CD4-positive, alpha-beta T cell (primary cell): ENCODE measurements at regions not wholly inside any gene's neighbourhood (a gene's known extent, or its start where the extent isn't known, plus 50 kb on each side); places are given as distances from the start of the nearest gene placed in this dataset.

Source experiments
- ATAC-seq: fragments of 200-7000 bp; cut with Tn5 transposase; one replicate; pipeline ENCODE4 v1.10.0; 2022; ENCODE audit warnings: mild to moderate bottlenecking; ENCODE audit not compliant: poor library complexity
- CTCF ChIA-PET: fragments of 350-600 bp; sonication (Branson Sonifier 250); formaldehyde crosslinking; loops from one replicate; lab custom pipeline; 2021; ENCODE audit warnings: antibody characterized with exemption, inconsistent platforms; lab: Charles Lee
- POLR2A ChIA-PET: fragments of 350-600 bp; sonication (Branson Sonifier 250); formaldehyde crosslinking; loops from one replicate; lab custom pipeline; 2021; ENCODE audit warnings: antibody characterized with exemption, inconsistent platforms; lab: Charles Lee
- DNase-seq, 14 experiments: peaks; one replicate each; pipeline ENCODE4 v3.0.0-alpha.2; 2013 to 2020; ENCODE audit warnings: mixed read lengths in 2 of 14
- H3K27ac ChIP-seq, 2 donors: one replicate each; pipeline versions ENCODE4 v1.5.1 to v1.7.0; 2013; ENCODE audit warnings: low read length in 2 of 2, low read depth in 1 of 2, mild to moderate bottlenecking in 1 of 2
- H3K27me3 ChIP-seq, 2 experiments: 1 replicate in 1 of 2; 2 replicates in 1 of 2; pipeline versions ENCODE4 v1.6.1 to v1.7.0; 2013; ENCODE audit warnings: low read length in 2 of 2, control low read depth in 1 of 2, mild to moderate bottlenecking in 1 of 2, moderate library complexity in 1 of 2; ENCODE audit not compliant: insufficient read depth in 2 of 2, control insufficient read depth in 1 of 2
- H3K36me3 ChIP-seq: one replicate; pipeline ENCODE4 v1.6.1; 2013; ENCODE audit warnings: low read length, control low read depth; ENCODE audit not compliant: insufficient read depth
- H3K4me1 ChIP-seq: one replicate; pipeline ENCODE4 v1.6.1; 2013; ENCODE audit warnings: low read length, control low read depth; ENCODE audit not compliant: insufficient read depth
- H3K4me3 ChIP-seq: one replicate; pipeline ENCODE4 v1.5.1; 2013; ENCODE audit warnings: mild to moderate bottlenecking, low read length, moderate library complexity
- H3K9me3 ChIP-seq, 2 experiments: 1 replicate in 1 of 2; 2 replicates in 1 of 2; pipeline versions ENCODE4 v1.6.1 to v1.7.0; 2013; ENCODE audit warnings: low read length in 2 of 2, mild to moderate bottlenecking in 2 of 2, control low read depth in 1 of 2, moderate library complexity in 1 of 2; ENCODE audit not compliant: control insufficient read depth in 1 of 2, insufficient read depth in 1 of 2
- H3K27ac Mint-ChIP-seq: one replicate; pipeline ENCODE4 v1.8.0; 2020; ENCODE audit warnings: mixed read lengths
- H3K27me3 Mint-ChIP-seq: one replicate; pipeline ENCODE4 v1.8.0; 2021; ENCODE audit warnings: mixed read lengths
- H3K36me3 Mint-ChIP-seq: one replicate; pipeline ENCODE4 v1.8.0; 2021; ENCODE audit warnings: low read depth, mixed read lengths
- H3K4me1 Mint-ChIP-seq: one replicate; pipeline ENCODE4 v1.8.0; 2021; ENCODE audit warnings: low read depth, mixed read lengths
- H3K4me3 Mint-ChIP-seq: one replicate; pipeline ENCODE4 v1.8.0; 2020; ENCODE audit warnings: mild to moderate bottlenecking, mixed read lengths
- H3K9me3 Mint-ChIP-seq: one replicate; pipeline ENCODE4 v1.8.0; 2020; ENCODE audit warnings: mixed read lengths
- intact Hi-C, 2 experiments: fragments of 100-400 bp; cut with DNase I in 1 of 2; cut with micrococcal nuclease in 1 of 2; formaldehyde crosslinking; loops; one replicate each; pipeline versions ENCODE4 v1.15.1 to v1.9.0; 2023 to 2025; cut with DNase I, micrococcal nuclease
- TF ChIP-seq, protein P1 (sequence below): fragments of 200-600 bp; IDR thresholded peaks from one replicate; pipeline ENCODE4 v1.8.0; 2022; ENCODE audit warnings: antibody characterized with exemption, mild to moderate bottlenecking

DNA sequence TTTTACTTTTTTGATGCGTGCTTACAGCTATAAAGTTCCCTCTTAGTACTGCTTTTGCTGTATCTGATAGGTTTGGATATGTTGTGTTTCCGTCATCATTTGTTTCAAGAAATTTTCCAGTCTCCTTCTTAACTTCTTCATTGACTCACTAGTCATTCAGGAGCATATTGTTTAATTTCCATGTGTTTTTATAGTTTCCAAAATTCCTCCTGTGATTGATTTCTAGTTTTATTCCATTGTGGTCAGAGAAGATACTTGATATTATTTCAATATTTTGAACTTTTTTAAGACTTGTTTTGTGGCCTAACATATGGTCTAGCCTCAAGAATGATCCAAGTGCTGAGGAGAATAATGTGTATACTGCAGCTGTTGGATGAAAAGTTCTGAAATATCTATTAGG lies 75.5 kb upstream of the CREB5 start:
- no peak for DNase-seq
- TF ChIP-seq, protein P1, sequence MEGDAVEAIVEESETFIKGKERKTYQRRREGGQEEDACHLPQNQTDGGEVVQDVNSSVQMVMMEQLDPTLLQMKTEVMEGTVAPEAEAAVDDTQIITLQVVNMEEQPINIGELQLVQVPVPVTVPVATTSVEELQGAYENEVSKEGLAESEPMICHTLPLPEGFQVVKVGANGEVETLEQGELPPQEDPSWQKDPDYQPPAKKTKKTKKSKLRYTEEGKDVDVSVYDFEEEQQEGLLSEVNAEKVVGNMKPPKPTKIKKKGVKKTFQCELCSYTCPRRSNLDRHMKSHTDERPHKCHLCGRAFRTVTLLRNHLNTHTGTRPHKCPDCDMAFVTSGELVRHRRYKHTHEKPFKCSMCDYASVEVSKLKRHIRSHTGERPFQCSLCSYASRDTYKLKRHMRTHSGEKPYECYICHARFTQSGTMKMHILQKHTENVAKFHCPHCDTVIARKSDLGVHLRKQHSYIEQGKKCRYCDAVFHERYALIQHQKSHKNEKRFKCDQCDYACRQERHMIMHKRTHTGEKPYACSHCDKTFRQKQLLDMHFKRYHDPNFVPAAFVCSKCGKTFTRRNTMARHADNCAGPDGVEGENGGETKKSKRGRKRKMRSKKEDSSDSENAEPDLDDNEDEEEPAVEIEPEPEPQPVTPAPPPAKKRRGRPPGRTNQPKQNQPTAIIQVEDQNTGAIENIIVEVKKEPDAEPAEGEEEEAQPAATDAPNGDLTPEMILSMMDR, result no peak
- Mint-ChIP-seq H3K36me3 (no peaks in the 10 kb centered on the region), H3K4me1 (no peaks in the 10 kb centered on the region), H3K27ac (no peak overlapping the region), H3K9me3 (no peaks in the 10 kb centered on the region), H3K27me3 (no peaks in the 10 kb centered on the region), H3K4me3 (no peak overlapping the region)
- no peak for ATAC-seq
- no peaks in the 10 kb centered on the region for H3K4me1 ChIP-seq
- CTCF ChIA-PET, result no interaction called here
- H3K4me3 ChIP-seq, result no peak overlapping the region
- POLR2A ChIA-PET, result no interaction called here
- intact Hi-C loops, result no loop called here
- H3K36me3 ChIP-seq, result no peaks in the 10 kb centered on the region
- no peak overlapping the region for H3K27ac ChIP-seq
- H3K27me3 ChIP-seq, result peaks cover 0 to 2% of the 10 kb centered on the region in 2 experiments
- no peaks in the 10 kb centered on the region for H3K9me3 ChIP-seq

DNA sequence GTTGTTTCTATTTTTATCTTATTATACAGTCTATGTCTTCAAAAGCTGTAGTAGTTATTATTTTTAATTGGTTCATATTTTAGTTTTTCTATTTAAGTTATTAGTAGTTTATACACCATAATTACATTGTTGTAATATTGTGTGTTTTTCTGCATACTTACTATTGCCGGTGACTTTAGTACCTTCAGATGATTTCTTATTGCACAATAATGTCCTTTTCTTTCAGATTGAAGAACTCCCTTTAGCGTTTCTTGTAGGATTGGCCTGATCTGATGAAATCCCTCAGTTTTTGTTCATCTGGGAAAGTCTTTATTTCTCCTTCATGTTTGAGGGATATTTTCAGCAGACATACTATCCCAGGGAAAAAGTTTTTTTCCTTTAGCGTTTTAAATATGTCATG lies 74.3 kb upstream of the CREB5 start:
- H3K27ac ChIP-seq, result no peak overlapping the region
- no peaks in the 10 kb centered on the region for H3K27me3 Mint-ChIP-seq
- no peaks in the 10 kb centered on the region for H3K4me1 ChIP-seq
- ChIA-PET CTCF (no interaction called here), POLR2A (no interaction called here)
- no peaks in the 10 kb centered on the region for H3K9me3 Mint-ChIP-seq
- H3K4me3 Mint-ChIP-seq, result no peak overlapping the region
- ATAC-seq (no peak), DNase-seq (no peak)
- H3K4me1 Mint-ChIP-seq, result no peaks in the 10 kb centered on the region
- H3K27me3 ChIP-seq, result peaks cover 0 to 2% of the 10 kb centered on the region in 2 experiments
- no peaks in the 10 kb centered on the region for H3K9me3 ChIP-seq
- H3K27ac Mint-ChIP-seq, result no peak overlapping the region
- H3K36me3 Mint-ChIP-seq, result no peaks in the 10 kb centered on the region
- no peak overlapping the region for H3K4me3 ChIP-seq
- intact Hi-C loops, result no loop called here
- H3K36me3 ChIP-seq, result no peaks in the 10 kb centered on the region
- TF ChIP-seq, protein P1, result no peak

DNA sequence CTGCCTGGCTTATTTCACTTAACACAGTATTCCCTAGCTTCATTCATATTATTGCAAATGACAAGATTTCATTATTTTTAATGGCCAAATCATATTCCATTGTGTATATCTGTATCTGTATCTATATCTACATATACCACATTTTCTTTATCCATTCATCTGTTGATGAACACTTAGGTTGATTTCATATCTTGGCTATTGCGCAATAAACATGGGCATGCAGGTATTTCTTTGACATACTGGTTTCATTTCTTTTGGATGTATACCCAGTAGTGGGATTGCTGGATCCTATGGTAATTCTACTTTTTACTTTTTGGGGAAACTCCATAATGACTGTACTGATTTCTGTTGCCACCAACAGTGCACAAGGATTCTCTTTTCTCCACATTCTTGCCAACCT lies 68.9 kb upstream of the CREB5 start:
- peaks cover 0 to 2% of the 10 kb centered on the region in 2 experiments for H3K27me3 ChIP-seq
- no peak overlapping the region for H3K4me3 Mint-ChIP-seq
- POLR2A ChIA-PET, result no interaction called here
- no peak overlapping the region for H3K27ac ChIP-seq
- no peaks in the 10 kb centered on the region for H3K9me3 Mint-ChIP-seq
- no peaks in the 10 kb centered on the region for H3K27me3 Mint-ChIP-seq
- H3K4me3 ChIP-seq, result no peak overlapping the region
- no peaks in the 10 kb centered on the region for H3K36me3 ChIP-seq
- no peaks in the 10 kb centered on the region for H3K36me3 Mint-ChIP-seq
- no peaks in the 10 kb centered on the region for H3K4me1 Mint-ChIP-seq
- TF ChIP-seq, protein P1, result no peak
- no peak overlapping the region for H3K27ac Mint-ChIP-seq
- DNase-seq (no peak), ATAC-seq (no peak)
- intact Hi-C loops, result no loop called here
- H3K9me3 ChIP-seq, result no peaks in the 10 kb centered on the region
- H3K4me1 ChIP-seq, result no peaks in the 10 kb centered on the region
- CTCF ChIA-PET, result no interaction called here
